ENCODE measurements at regions not wholly inside any gene's neighbourhood (a gene's known extent, or its start where the extent isn't known, plus 50 kb on each side); places are given as distances from the start of the nearest gene placed in this dataset.

- peak; percentile 20 for DNase-seq (ENCODE audit: low read depth, low spot score)
These were observed 1675.8 kb downstream of the HACE1 start for GRCh38 chr6:103183831-103184411.

GRCh38 chr6:103178193-103178592, 1681.5 kb downstream of the HACE1 start:
- DNase-seq (ENCODE audit: low read depth, low spot score) = no peak

- DNase-seq (ENCODE audit: low read depth, low spot score) = no peak
These were observed 1681.9 kb downstream of the HACE1 start for GRCh38 chr6:103177791-103178190.

- no peak for DNase-seq (ENCODE audit: low read depth, low spot score)
These were observed 1684.7 kb downstream of the HACE1 start for GRCh38 chr6:103175056-103175455.

- DNase-seq (ENCODE audit: low read depth, low spot score) = no peak
These were observed 1692.2 kb downstream of the HACE1 start for GRCh38 chr6:103167345-103168071.

GRCh38 chr6:103154779-103155572, 1704.7 kb downstream of the HACE1 start:
- no peak for DNase-seq (ENCODE audit: low read depth, low spot score)

- DNase-seq (ENCODE audit: low read depth, low spot score) = no peak
These were observed 1706.7 kb downstream of the HACE1 start for GRCh38 chr6:103153016-103153415.

GRCh38 chr6:103142902-103143301, 1716.8 kb downstream of the HACE1 start:
- DNase-seq (ENCODE audit: low read depth, low spot score) = no peak

- no peak for DNase-seq (ENCODE audit: low read depth, low spot score)
These were observed 1719.3 kb downstream of the HACE1 start for GRCh38 chr6:103140308-103141027.

- DNase-seq (ENCODE audit: low read depth, low spot score) = no peak
These were observed 1720.3 kb downstream of the HACE1 start for GRCh38 chr6:103139377-103139776.

GRCh38 chr6:103124471-103124870, 1731.0 kb downstream of the GRIK2 start:
- DNase-seq (ENCODE audit: low read depth, low spot score) = no peak

GRCh38 chr6:103122766-103123601, 1729.5 kb downstream of the GRIK2 start:
- DNase-seq (ENCODE audit: low read depth, low spot score) = peak; percentile 90

- DNase-seq (ENCODE audit: low read depth, low spot score) = no peak
These were observed 1725.5 kb downstream of the GRIK2 start for GRCh38 chr6:103119056-103119455.

GRCh38 chr6:103114582-103114981, 1721.1 kb downstream of the GRIK2 start:
- DNase-seq (ENCODE audit: low read depth, low spot score) = no peak

- DNase-seq (ENCODE audit: low read depth, low spot score) = no peak
These were observed 1719.9 kb downstream of the GRIK2 start for GRCh38 chr6:103113416-103113815.

- no peak for DNase-seq (ENCODE audit: low read depth, low spot score)
These were observed 1714.5 kb downstream of the GRIK2 start for GRCh38 chr6:103107985-103108384.

- no peak for DNase-seq (ENCODE audit: low read depth, low spot score)
These were observed 1712.2 kb downstream of the GRIK2 start for GRCh38 chr6:103105686-103106085.

- no peak for DNase-seq (ENCODE audit: low read depth, low spot score)
These were observed 1707.8 kb downstream of the GRIK2 start for GRCh38 chr6:103101267-103101666.

- DNase-seq (ENCODE audit: low read depth, low spot score) = peak; percentile 23
These were observed 1698.9 kb downstream of the GRIK2 start for GRCh38 chr6:103092414-103092813.

- DNase-seq (ENCODE audit: low read depth, low spot score) = no peak
These were observed 1692.3 kb downstream of the GRIK2 start for GRCh38 chr6:103085801-103086200.
